ENCODE measurements at regions not wholly inside any gene's neighbourhood (a gene's known extent, or its start where the extent isn't known, plus 50 kb on each side); places are given as distances from the start of the nearest gene placed in this dataset.

GRCh38 chr5:154698763-154699162, 56.4 kb upstream of the LARP1 start (continued):
- TF ChIP-seq ARID5B (CRISPR knock-in tag; IDR thresholded peaks at IDR 0.05) (peak; percentile 45; the same call in 1 of the 2 replicates), MXD1 (CRISPR knock-in tag; IDR thresholded peaks at IDR 0.05) (no peak), MEF2D (CRISPR knock-in tag; IDR thresholded peaks at IDR 0.05) (no peak), TARDBP (CRISPR knock-in tag; IDR thresholded peaks at IDR 0.05) (0 out of 2 replicates have a peak, but pooled peaks have one; percentile 22), HNF4A (CRISPR knock-in tag; IDR thresholded peaks at IDR 0.05) (peak; percentile 68), JUND (CRISPR knock-in tag; IDR thresholded peaks at IDR 0.05) (no peak), HNF4G (IDR thresholded peaks at IDR 0.05; ENCODE audit: borderline replicate concordance, low read depth, low read length) (peak; percentile 57; the same call in 1 of the 2 replicates), HNF4G (CRISPR knock-in tag; IDR thresholded peaks at IDR 0.05; ENCODE audit: borderline replicate concordance, low read depth) (no peak), ZBTB43 (CRISPR knock-in tag; conservative IDR thresholded peaks at IDR 0.05) (no peak)
